OCI-LY3 (cell line): ENCODE measurements at regions not wholly inside any gene's neighbourhood (a gene's known extent, or its start where the extent isn't known, plus 50 kb on each side); places are given as distances from the start of the nearest gene placed in this dataset.

ENCODE experiments used
- H2AFZ ChIP-seq: fragments of 200-600, 300-600 bp; shearing (Covaris generic); 2 replicates; pipeline ENCODE4 v1.6.0; 2014; ENCODE audit warnings: antibody characterized with exemption, low read depth, low read length
- H3K27ac ChIP-seq: fragments of 200-600, 300-600 bp; sonication (generic); 2 replicates; pipeline ENCODE4 v1.5.1; 2014; ENCODE audit warnings: mild to moderate bottlenecking, low read length, moderate library complexity, mixed read lengths
- H3K27me3 ChIP-seq: fragments of 200-600, 300-600 bp; sonication (generic); 2 replicates; pipeline ENCODE4 v1.6.1; 2014; ENCODE audit warnings: low read depth, low read length, mixed read lengths
- H3K36me3 ChIP-seq: fragments of 200-600, 300-600 bp; sonication (generic); replicated peaks from 2 replicates; pipeline ENCODE3; 2014; ENCODE audit warnings: low read depth, low read length, mixed read lengths
- H3K4me1 ChIP-seq: fragments of 300-600, 200-600 bp; sonication (generic); 2 replicates; pipeline ENCODE4 v1.6.1; 2014; ENCODE audit warnings: low read length, mixed read lengths
- H3K4me2 ChIP-seq: fragments of 200-600, 300-600 bp; sonication (generic); 2 replicates; pipeline ENCODE4 v1.6.1; 2014; ENCODE audit warnings: low read length, mixed read lengths
- H3K4me3 ChIP-seq: fragments of 300-600, 200-600 bp; sonication (generic); 2 replicates; pipeline ENCODE4 v1.5.1; 2014; ENCODE audit warnings: antibody characterized with exemption, mild to moderate bottlenecking, low read length, moderate library complexity
- H3K79me2 ChIP-seq: fragments of 300-600, 200-600 bp; shearing (Covaris generic); 2 replicates; pipeline ENCODE4 v1.6.1; 2014; ENCODE audit warnings: mild to moderate bottlenecking, low read length, mixed read lengths
- H3K9ac ChIP-seq: fragments of 300-600, 200-600 bp; shearing (Covaris generic); 2 replicates; pipeline ENCODE4 v1.6.0; 2014; ENCODE audit warnings: mild to moderate bottlenecking, low read length, moderate library complexity
- H3K9me3 ChIP-seq: fragments of 200-600, 300-600 bp; shearing (Covaris generic); 2 replicates; pipeline ENCODE4 v1.6.1; 2014; ENCODE audit warnings: low read length, mixed read lengths; ENCODE audit not compliant: insufficient read depth
- H4K20me1 ChIP-seq: fragments of 200-600, 300-600 bp; sonication (generic); 2 replicates; pipeline ENCODE4 v1.6.1; 2016; ENCODE audit warnings: low read length, mixed read lengths; ENCODE audit not compliant: insufficient read depth
- EZH2phosphoT487 ChIP-seq: fragments of 200-600 bp; shearing (Covaris generic); IDR thresholded peaks from 2 replicates; pipeline ENCODE4 v1.6.1; 2018; ENCODE audit warnings: antibody characterized with exemption, mixed run types, low read depth
- TF ChIP-seq, protein P1 (sequence below): fragments of 200-600, 300-600 bp; sonication (generic); IDR thresholded peaks from 2 replicates; pipeline ENCODE4 v1.5.1; 2014; ENCODE audit warnings: antibody characterized with exemption, low read length, low read depth

DNA sequence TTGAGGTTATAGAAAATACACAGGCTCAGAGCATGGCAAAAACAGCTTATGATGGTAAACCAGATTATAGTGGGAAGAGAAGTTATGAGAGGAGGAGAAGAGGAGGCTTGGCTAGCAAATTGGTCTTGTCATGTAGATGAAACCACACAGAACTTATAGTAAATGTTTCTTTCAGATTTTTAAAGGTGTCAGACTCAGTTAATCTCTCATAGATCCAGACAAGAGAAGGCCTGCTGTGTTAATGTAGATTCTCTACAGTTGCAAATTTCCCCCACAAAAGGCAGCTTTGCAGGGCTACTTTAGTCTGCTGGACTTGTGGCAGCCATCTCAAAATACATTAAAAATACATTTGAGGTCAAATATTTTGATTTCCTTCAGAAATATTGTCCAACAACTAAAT, 1731.7 kb downstream of the ARAP2 start:
- Histone ChIP-seq H3K9me3 (no peaks in the 10 kb centered on the region), H3K4me3 (no peak overlapping the region), H3K4me2 (no peak overlapping the region), H4K20me1 (no peaks in the 10 kb centered on the region), H3K27me3 (no peaks in the 10 kb centered on the region), H2AFZ (no peak overlapping the region), H3K4me1 (no peaks in the 10 kb centered on the region), H3K79me2 (no peaks in the 10 kb centered on the region), H3K9ac (no peak overlapping the region), H3K36me3 (no peaks in the 10 kb centered on the region), H3K27ac (no peak overlapping the region)
- TF ChIP-seq EZH2phosphoT487, result no peak
- TF ChIP-seq, protein P1, sequence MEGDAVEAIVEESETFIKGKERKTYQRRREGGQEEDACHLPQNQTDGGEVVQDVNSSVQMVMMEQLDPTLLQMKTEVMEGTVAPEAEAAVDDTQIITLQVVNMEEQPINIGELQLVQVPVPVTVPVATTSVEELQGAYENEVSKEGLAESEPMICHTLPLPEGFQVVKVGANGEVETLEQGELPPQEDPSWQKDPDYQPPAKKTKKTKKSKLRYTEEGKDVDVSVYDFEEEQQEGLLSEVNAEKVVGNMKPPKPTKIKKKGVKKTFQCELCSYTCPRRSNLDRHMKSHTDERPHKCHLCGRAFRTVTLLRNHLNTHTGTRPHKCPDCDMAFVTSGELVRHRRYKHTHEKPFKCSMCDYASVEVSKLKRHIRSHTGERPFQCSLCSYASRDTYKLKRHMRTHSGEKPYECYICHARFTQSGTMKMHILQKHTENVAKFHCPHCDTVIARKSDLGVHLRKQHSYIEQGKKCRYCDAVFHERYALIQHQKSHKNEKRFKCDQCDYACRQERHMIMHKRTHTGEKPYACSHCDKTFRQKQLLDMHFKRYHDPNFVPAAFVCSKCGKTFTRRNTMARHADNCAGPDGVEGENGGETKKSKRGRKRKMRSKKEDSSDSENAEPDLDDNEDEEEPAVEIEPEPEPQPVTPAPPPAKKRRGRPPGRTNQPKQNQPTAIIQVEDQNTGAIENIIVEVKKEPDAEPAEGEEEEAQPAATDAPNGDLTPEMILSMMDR, result no peak

DNA sequence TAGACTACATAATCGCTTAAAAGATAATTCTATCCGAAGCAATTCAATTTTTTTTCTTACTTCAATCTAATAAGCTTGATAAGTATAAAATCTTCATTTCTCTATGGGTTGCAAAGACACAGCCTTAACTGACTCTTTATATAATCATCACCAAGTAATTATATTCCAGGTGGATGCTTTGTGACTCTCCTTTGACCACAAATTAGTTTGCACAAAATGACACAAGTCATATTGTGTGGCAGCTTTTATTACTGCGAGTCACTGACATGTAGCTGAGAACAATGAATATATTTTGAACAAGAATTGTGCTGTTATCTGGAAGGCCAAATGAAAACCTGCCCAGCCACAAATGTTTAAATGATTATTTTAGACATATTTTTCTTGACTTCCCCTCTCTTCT, 1727.8 kb downstream of the ARAP2 start:
- no peak overlapping the region for H3K27ac ChIP-seq
- no peak overlapping the region for H3K9ac ChIP-seq
- no peaks in the 10 kb centered on the region for H3K79me2 ChIP-seq
- no peak overlapping the region for H3K4me3 ChIP-seq
- TF ChIP-seq, protein P1, result no peak
- TF ChIP-seq EZH2phosphoT487, result no peak
- no peak overlapping the region for H2AFZ ChIP-seq
- H3K27me3 ChIP-seq, result no peaks in the 10 kb centered on the region
- no peak overlapping the region for H3K4me2 ChIP-seq
- H4K20me1 ChIP-seq, result no peaks in the 10 kb centered on the region
- H3K9me3 ChIP-seq, result no peaks in the 10 kb centered on the region
- no peaks in the 10 kb centered on the region for H3K36me3 ChIP-seq
- H3K4me1 ChIP-seq, result no peaks in the 10 kb centered on the region

- Histone ChIP-seq H3K27me3 (no peaks in the 10 kb centered on the region), H3K36me3 (no peaks in the 10 kb centered on the region), H2AFZ (no peak overlapping the region), H3K4me3 (no peak overlapping the region), H3K9me3 (no peaks in the 10 kb centered on the region), H4K20me1 (no peaks in the 10 kb centered on the region), H3K9ac (no peak overlapping the region), H3K4me1 (no peaks in the 10 kb centered on the region), H3K27ac (no peak overlapping the region), H3K4me2 (no peak overlapping the region), H3K79me2 (no peaks in the 10 kb centered on the region)
- TF ChIP-seq, protein P1, result no peak
- TF ChIP-seq EZH2phosphoT487, result no peak
Observed at GRCh38 chr4:34534916-34535315, 1709.4 kb downstream of the ARAP2 start.

DNA sequence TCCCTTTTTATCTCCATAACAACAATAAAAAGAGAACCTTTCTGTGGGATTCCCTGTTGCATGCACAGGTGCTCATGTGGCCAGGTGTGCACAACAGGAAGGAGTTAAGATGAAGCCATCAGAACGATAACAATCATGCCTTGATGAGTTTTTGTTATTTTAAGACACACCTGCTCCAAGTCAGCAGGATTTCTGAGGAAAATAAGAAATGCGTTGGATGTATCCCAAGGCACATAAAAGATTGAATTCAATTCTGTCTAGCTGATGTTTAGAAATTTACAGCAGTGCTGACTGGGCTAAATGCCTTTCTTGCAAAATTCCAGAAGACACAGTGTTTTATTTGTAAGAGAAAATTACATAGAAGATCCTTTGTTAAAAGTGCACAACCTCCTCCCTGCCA, 1678.2 kb downstream of the ARAP2 start:
- no peaks in the 10 kb centered on the region for H3K36me3 ChIP-seq
- no peaks in the 10 kb centered on the region for H3K27me3 ChIP-seq
- no peak overlapping the region for H2AFZ ChIP-seq
- H3K9ac ChIP-seq, result no peak overlapping the region
- no peaks in the 10 kb centered on the region for H3K9me3 ChIP-seq
- no peaks in the 10 kb centered on the region for H3K4me1 ChIP-seq
- H3K4me2 ChIP-seq, result no peak overlapping the region
- no peak overlapping the region for H3K27ac ChIP-seq
- TF ChIP-seq, protein P1, result no peak
- TF ChIP-seq EZH2phosphoT487, result no peak
- H4K20me1 ChIP-seq, result no peaks in the 10 kb centered on the region
- H3K79me2 ChIP-seq, result no peaks in the 10 kb centered on the region
- H3K4me3 ChIP-seq, result no peak overlapping the region
